Stimulated activated CD4-positive, alpha-beta T cell treated with anti-CD3 and anti-CD28 coated beads, TNF-alpha, amount 100 ng/mL, for 48 hours (primary cell): ENCODE measurements at regions not wholly inside any gene's neighbourhood (a gene's known extent, or its start where the extent isn't known, plus 50 kb on each side); places are given as distances from the start of the nearest gene placed in this dataset.

Experiments used
- DNase-seq, 3 donors: peaks; one replicate each; pipeline ENCODE4 v3.0.0-alpha.2; 2020; ENCODE audit warnings: low read depth in 3 of 3

GRCh38 chrX:120819126-120819525, 56.5 kb downstream of the CT47B1 start:
- DNase-seq, result no peak

GRCh38 chrX:120813982-120814381, 61.7 kb downstream of the CT47B1 start:
- no peak for DNase-seq

DNA sequence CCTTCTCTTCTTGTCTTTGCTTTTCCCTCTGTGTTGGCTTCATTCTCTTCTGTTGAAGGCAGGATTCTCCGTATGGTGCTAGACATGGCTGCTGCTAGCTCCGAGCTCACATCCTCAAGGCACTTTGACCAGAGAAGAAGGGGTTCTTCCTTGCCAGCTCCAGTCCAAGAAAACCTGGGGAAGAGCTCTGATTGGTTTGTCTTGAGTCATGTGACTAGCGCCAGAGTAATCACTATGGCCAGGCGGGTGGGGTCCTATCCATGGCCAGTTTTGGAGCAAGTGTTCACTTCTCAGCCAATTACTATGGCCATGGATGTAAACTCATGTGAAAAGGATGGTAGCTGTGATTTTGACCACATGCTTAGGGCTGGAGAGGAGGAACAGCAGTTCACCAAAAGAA, 74.2 kb downstream of the CT47B1 start:
- DNase-seq, result no peak

DNA sequence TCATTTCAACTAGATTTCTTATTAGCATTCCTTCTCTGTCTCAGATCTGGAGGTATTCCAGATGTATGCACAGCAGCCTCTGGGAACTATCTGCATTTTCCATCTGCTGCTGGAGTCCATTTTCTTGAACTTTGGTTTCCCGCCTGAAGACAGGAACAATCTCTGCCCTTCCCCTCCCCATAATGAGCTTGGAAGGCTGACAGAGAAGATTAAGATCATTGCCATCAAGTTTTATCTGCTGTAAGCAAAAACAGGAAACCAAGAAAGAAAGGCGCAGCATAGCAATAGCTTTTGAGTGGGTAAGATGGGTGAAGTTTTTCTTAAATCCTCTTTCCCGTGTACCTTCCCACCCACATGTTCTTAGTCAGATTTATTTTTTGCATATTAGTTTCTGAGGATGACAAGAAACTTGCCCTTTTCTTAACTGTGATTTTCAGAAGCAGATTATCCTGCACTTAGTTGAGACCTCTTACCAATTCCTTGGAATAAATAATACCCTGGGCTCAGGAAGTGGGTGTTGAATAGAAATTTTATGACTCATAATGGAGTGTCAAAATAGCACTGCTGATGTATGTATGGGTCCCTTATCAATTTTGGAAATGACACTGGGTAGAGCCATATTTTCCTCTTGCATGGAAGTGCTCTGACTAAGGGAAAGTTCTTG, 78.3 kb downstream of the CT47B1 start:
- DNase-seq, result no peak

GRCh38 chrX:120795301-120795700, 80.4 kb downstream of the CT47B1 start:
- no peak for DNase-seq

DNA sequence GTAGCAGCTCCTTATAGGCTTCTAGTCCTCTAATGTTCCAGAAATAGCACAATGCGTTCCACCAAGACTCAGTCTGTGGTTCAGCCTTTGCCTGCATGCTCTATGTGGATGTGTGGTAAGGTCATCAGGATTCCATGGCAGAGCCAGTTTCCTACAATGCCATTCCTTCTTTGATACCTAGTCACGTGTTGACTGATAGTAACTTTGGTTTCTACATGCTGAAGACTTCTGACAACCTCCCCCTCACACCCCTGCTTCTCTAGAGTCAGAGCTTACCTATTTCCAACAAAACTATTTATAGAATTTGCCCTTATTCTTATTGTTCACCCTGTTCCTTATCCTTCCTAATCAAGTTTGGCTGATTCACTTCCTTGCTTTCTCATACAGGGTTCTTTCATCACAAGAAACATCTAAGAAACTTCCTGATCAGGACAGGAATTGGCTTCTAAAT, 81.1 kb downstream of the CT47B1 start:
- DNase-seq, result no peak

- DNase-seq, result no peak
Measured at GRCh38 chrX:120793098-120793497, 82.6 kb downstream of the CT47B1 start.

- no peak for DNase-seq
Measured at GRCh38 chrX:120791013-120791643, 84.5 kb downstream of the CT47B1 start.

- DNase-seq, result no peak
Measured at GRCh38 chrX:120790552-120790951, 85.1 kb downstream of the CT47B1 start.

DNA sequence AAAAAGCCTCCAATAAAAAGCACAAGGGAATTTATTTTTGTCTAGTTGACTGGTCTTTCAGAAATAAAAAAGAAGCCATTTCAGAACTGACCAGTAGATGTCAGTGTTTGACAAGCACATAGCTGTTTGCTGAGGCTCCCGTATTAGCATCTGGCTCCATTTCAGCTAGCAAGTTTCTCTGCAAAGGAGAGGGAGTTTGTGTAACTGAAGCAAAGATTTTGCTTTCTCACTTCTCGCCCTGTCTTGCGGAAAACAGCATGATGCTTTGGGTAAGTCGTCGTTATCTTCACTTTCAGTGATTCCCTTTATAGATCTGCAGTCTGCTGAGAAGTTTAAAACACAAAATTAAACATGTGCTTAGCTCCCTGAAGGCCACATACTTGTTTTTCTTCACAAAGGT, 85.5 kb downstream of the CT47B1 start:
- no peak for DNase-seq

GRCh38 chrX:120781403-120781802, 94.3 kb downstream of the CT47B1 start:
- DNase-seq, result no peak

DNA sequence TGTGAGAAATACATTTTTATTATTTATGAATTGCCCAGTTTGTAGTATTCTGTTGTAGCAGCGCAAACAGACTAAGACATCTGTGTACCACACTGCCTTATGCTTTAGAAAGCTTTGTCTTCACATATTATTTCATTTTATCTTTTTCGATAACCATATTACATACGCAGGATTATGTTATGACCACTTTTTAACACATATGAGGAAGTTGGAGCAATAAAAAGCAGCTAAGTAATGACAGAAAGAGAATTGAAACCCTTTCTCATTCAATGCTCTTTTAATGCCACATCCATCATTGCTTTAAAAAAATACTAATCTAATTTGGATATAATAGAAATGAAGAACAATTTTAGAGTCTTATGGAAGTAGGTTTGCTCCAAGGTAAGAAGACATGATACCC, 99.7 kb downstream of the CT47B1 start:
- DNase-seq, result no peak

DNA sequence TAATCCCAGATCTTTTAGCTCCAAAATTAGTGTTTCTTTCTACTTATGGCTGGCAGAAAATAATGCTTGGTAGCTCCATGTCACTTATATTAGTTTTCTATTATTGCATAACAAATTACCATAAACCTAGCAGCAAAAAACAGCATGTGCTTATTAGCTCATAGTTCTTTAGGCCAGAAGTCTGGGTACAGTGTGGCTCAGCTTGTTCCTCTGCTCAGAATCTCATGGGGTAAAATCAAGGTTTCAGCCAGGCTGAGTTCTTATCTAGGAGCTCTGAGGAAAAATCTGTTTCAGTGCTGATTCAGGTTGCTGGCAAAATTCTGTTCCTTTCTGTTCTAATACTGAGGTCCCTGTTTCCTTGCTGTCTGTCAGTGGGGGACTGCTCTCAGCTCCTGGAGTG, 101.1 kb downstream of the CT47B1 start:
- no peak for DNase-seq

DNA sequence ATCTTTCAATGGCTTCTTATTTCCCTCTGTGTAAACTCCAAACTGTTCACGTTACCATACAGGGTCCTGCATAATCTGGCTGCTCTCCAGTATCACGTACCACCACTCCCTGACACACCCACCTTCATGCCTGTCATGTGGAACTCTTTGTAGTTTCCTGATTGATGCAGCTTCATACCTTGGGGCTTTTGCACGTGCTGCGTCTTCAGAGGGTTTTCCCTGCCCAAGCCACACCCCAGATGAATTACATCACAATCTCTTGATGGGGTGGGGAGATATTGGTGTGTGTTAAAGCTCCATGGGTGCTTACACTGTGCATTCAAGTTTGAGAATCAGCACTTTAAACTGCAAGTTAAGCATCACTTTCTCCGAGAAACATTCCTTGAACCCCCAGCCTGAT, 101.9 kb downstream of the CT47B1 start:
- DNase-seq, result no peak

DNA sequence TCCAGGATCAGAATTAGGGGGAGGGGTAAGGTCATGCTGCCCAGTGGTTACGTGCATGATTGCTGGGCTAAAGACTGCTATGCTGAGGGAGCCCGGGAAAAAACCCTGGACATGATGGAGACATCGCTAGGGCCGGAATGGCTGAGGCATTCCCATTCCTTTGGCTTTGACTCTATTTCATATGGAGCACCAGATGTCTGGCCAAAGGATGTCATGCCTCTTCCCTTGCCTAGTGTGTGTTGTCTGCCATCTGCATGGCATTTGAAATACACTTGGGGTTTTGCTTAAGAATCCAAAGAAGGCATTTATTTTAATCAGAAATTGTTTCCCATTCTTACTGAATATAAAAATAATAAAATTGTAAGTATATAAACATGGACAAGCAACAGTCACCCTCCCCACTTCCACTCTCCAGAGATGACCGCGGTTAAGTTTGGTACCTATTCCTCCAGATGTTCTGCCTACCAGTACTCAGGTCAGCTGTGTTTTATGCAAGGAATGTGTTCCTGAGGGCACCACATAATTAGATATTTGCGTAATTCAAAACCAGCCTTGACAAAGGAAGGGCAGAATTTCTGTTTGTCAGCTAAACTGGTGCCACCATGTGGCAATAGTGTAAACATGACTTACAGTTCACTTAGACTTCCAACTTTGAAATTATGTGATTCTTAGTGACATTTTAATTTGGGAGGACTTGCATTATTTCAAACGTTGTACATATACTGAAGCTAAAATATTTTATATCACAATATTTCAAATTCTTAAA, 105.9 kb downstream of the CT47B1 start:
- no peak for DNase-seq

- no peak for DNase-seq
Measured at GRCh38 chrX:120768681-120769080, 107.0 kb downstream of the CT47B1 start.

GRCh38 chrX:120768254-120768653, 107.4 kb downstream of the CT47B1 start:
- no peak for DNase-seq

- no peak for DNase-seq
Measured at GRCh38 chrX:120763269-120763668, 112.4 kb downstream of the CT47B1 start.

DNA sequence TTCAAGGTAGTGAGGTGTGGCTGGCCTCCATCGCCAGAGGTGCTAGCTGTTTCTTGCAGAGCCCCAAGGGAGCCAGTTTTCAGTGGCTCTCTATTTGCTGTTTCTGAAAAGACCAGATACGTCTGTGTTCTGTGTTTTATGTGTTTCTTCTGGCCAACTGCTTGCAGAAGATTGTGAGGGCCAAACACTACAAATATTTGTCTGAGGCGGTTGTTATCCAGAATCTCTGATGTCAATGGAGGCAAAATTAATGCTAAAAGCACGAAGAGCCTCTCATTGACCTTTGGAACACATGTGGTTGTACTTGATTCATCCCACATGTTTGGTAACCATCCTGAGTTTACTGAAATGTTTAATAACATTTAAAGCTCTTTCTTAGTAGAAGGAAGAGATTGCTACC, 113.9 kb downstream of the CT47B1 start:
- no peak for DNase-seq

- no peak for DNase-seq
Measured at GRCh38 chrX:120759685-120760084, 116.0 kb downstream of the CT47B1 start.

GRCh38 chrX:120755066-120755846, 120.4 kb downstream of the CT47B1 start:
- no peak for DNase-seq
